HG02798 (cell line): ENCODE measurements at regions not wholly inside any gene's neighbourhood (a gene's known extent, or its start where the extent isn't known, plus 50 kb on each side); places are given as distances from the start of the nearest gene placed in this dataset.

ENCODE experiments used
- ATAC-seq: cut with Tn5 transposase; IDR thresholded peaks from one replicate; pipeline ENCODE4 v1.9.1; 2021; ENCODE audit warnings: mild to moderate bottlenecking; ENCODE audit not compliant: unreplicated experiment, poor library complexity

- no peak for ATAC-seq
These were observed 95.9 kb upstream of the SPTBN1 start for GRCh38 chr2:54360055-54360792.

GRCh38 chr2:54364409-54364808 is 91.7 kb upstream of the SPTBN1 start:
- no peak for ATAC-seq

- ATAC-seq = no peak
These were observed 90.5 kb upstream of the SPTBN1 start for GRCh38 chr2:54365661-54366060.

GRCh38 chr2:54366487-54367280 is 89.4 kb upstream of the SPTBN1 start:
- ATAC-seq = no peak

- no peak for ATAC-seq
These were observed 85.6 kb upstream of the SPTBN1 start for GRCh38 chr2:54370405-54371104.

GRCh38 chr2:54371460-54372065 is 84.6 kb upstream of the SPTBN1 start:
- no peak for ATAC-seq

GRCh38 chr2:54372361-54372760 is 83.8 kb upstream of the SPTBN1 start:
- no peak for ATAC-seq

GRCh38 chr2:54373855-54374254 is 82.3 kb upstream of the SPTBN1 start:
- ATAC-seq = no peak

- no peak for ATAC-seq
These were observed 81.3 kb upstream of the SPTBN1 start for GRCh38 chr2:54374591-54375364.

GRCh38 chr2:54377451-54377850 is 78.7 kb upstream of the SPTBN1 start:
- ATAC-seq = no peak

GRCh38 chr2:54377901-54378493 is 78.1 kb upstream of the SPTBN1 start:
- ATAC-seq = no peak

- ATAC-seq = no peak
These were observed 75.5 kb upstream of the SPTBN1 start for GRCh38 chr2:54380670-54381069.

GRCh38 chr2:54381293-54381692 is 74.8 kb upstream of the SPTBN1 start:
- ATAC-seq = no peak

- no peak for ATAC-seq
These were observed 73.5 kb upstream of the SPTBN1 start for GRCh38 chr2:54382601-54383000.

GRCh38 chr2:54384301-54385203 is 71.6 kb upstream of the SPTBN1 start:
- no peak for ATAC-seq

GRCh38 chr2:54385271-54385670 is 70.9 kb upstream of the SPTBN1 start:
- no peak for ATAC-seq

- no peak for ATAC-seq
These were observed 69.5 kb upstream of the SPTBN1 start for GRCh38 chr2:54386585-54386984.
